ENCODE measurements at regions not wholly inside any gene's neighbourhood (a gene's known extent, or its start where the extent isn't known, plus 50 kb on each side); places are given as distances from the start of the nearest gene placed in this dataset.
"Not testable (repeated sequence)": the region's sequence is repeated elsewhere in the genome, so short reads cannot be mapped to it uniquely, and the experiment has no call there.

DNA sequence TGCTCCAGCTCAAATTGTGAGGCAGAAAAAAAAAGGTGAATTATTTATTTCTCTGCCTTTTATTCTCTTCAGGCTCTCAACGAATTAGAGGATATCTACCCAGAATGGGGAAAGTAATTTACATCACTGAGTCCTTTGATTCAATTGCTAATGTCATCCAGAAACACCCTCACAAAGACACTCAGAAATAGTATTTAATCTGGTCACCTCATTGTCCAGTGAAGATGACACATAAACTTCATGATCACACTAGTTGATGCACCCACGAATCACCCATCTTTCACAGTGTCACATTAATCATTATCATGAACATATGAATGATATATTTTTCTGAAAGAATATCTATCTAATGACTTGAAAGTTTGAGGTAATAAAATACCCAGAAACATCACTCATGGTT, 868.5 kb downstream of the BRINP3 start:
- no CpG with 5 or more reads among the region's 2 CpGs for whole genome bisulfite sequencing (ENCODE audit: insufficient coverage)
- no peak for DNase-seq
- H3K4me1 ChIP-seq (ENCODE audit: control insufficient read depth, insufficient read depth, low read length) = no peaks in the 10 kb centered on the region
- H3K9me3 ChIP-seq (replicated peaks; ENCODE audit: control insufficient read depth, low read depth, low read length) = no peaks in the 10 kb centered on the region
- H3K4me3 ChIP-seq (ENCODE audit: low read length) = no peak overlapping the region
- H3K36me3 ChIP-seq (ENCODE audit: control insufficient read depth, insufficient read depth, low read length) = no peaks in the 10 kb centered on the region
- H3K27me3 ChIP-seq (ENCODE audit: control insufficient read depth, insufficient read depth, low read length) = no peaks in the 10 kb centered on the region
- no peak overlapping the region for H3K27ac ChIP-seq (ENCODE audit: low read length)

DNA sequence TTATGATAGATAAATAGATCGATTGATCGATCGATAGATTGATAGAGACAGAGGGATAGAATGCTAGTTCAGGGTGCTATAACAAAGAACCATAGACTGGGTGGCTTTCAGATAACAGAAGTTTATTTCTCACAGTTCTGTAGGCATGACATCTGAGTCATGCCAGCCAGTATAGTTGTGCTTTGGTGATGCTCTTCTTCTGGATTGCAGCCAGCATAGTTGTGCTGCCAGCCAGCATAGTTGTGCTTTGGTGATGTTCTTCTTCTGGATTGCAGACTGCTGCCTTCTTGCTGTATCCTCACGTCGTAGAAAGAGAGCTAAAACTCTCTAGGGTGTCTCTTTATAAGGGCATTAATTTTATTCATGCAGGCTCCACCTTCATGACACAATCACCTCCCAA, 860.8 kb downstream of the BRINP3 start:
- H3K36me3 ChIP-seq (ENCODE audit: control insufficient read depth, insufficient read depth, low read length) = no peaks in the 10 kb centered on the region
- no peaks in the 10 kb centered on the region for H3K27me3 ChIP-seq (ENCODE audit: control insufficient read depth, insufficient read depth, low read length)
- WGBS (ENCODE audit: insufficient coverage) = 100% methylated on average over 1 of the region's 5 CpGs
- no peak overlapping the region for H3K27ac ChIP-seq (ENCODE audit: low read length)
- DNase-seq = peak; percentile 8
- H3K4me1 ChIP-seq (ENCODE audit: control insufficient read depth, insufficient read depth, low read length) = no peaks in the 10 kb centered on the region
- no peaks in the 10 kb centered on the region for H3K9me3 ChIP-seq (replicated peaks; ENCODE audit: control insufficient read depth, low read depth, low read length)
- H3K4me3 ChIP-seq (ENCODE audit: low read length) = no peak overlapping the region

- Histone ChIP-seq H3K9me3 (replicated peaks; ENCODE audit: control insufficient read depth, low read depth, low read length) (no peaks in the 10 kb centered on the region), H3K36me3 (ENCODE audit: control insufficient read depth, insufficient read depth, low read length) (no peaks in the 10 kb centered on the region), H3K4me3 (ENCODE audit: low read length) (no peak overlapping the region), H3K4me1 (ENCODE audit: control insufficient read depth, insufficient read depth, low read length) (no peaks in the 10 kb centered on the region), H3K27ac (ENCODE audit: low read length) (no peak overlapping the region), H3K27me3 (ENCODE audit: control insufficient read depth, insufficient read depth, low read length) (no peaks in the 10 kb centered on the region)
- DNase-seq = peak; percentile 1
- WGBS (ENCODE audit: insufficient coverage) = no CpG with 5 or more reads among the region's 3 CpGs
Measured at GRCh38 chr1:189619682-189620332, 857.9 kb downstream of the BRINP3 start.

- no peak for DNase-seq
- Histone ChIP-seq H3K27ac (ENCODE audit: low read length) (no peak overlapping the region), H3K4me1 (ENCODE audit: control insufficient read depth, insufficient read depth, low read length) (no peaks in the 10 kb centered on the region), H3K36me3 (ENCODE audit: control insufficient read depth, insufficient read depth, low read length) (no peaks in the 10 kb centered on the region), H3K9me3 (replicated peaks; ENCODE audit: control insufficient read depth, low read depth, low read length) (no peaks in the 10 kb centered on the region), H3K27me3 (ENCODE audit: control insufficient read depth, insufficient read depth, low read length) (no peaks in the 10 kb centered on the region), H3K4me3 (ENCODE audit: low read length) (no peak overlapping the region)
- WGBS (ENCODE audit: insufficient coverage) = no CpG with 5 or more reads among the region's 2 CpGs
Measured at GRCh38 chr1:189620471-189620870, 857.2 kb downstream of the BRINP3 start.

DNA sequence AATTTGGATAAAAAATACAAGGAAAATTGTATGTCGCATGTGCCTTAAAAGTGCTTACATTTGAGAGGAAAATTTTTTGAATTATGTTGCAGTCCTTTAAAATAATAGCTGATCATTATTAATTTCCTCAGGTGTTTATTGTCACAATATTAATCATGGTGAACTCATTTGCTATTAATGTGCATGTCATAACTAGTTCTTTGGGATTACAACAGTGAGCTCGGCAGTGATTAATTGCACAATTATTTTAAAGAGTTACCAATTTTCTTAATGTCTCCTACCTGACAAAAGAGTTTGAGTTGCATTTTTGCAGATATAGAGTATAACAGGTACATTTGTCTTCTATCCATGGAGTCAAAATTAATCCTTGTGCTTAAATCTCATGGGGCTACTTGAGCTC, 854.3 kb downstream of the BRINP3 start:
- WGBS (ENCODE audit: insufficient coverage) = no CpG with 5 or more reads among the region's 2 CpGs
- Histone ChIP-seq H3K4me3 (ENCODE audit: low read length) (no peak overlapping the region), H3K27ac (ENCODE audit: low read length) (no peak overlapping the region), H3K9me3 (replicated peaks; ENCODE audit: control insufficient read depth, low read depth, low read length) (no peaks in the 10 kb centered on the region), H3K4me1 (ENCODE audit: control insufficient read depth, insufficient read depth, low read length) (no peaks in the 10 kb centered on the region), H3K27me3 (ENCODE audit: control insufficient read depth, insufficient read depth, low read length) (no peaks in the 10 kb centered on the region), H3K36me3 (ENCODE audit: control insufficient read depth, insufficient read depth, low read length) (no peaks in the 10 kb centered on the region)
- DNase-seq = no peak

GRCh38 chr1:189627427-189627826, 850.2 kb downstream of the BRINP3 start:
- no peak for DNase-seq
- WGBS (ENCODE audit: insufficient coverage) = no CpG with 5 or more reads among the region's 2 CpGs
- Histone ChIP-seq H3K27me3 (ENCODE audit: control insufficient read depth, insufficient read depth, low read length) (no peaks in the 10 kb centered on the region), H3K4me1 (ENCODE audit: control insufficient read depth, insufficient read depth, low read length) (no peaks in the 10 kb centered on the region), H3K36me3 (ENCODE audit: control insufficient read depth, insufficient read depth, low read length) (no peaks in the 10 kb centered on the region), H3K27ac (ENCODE audit: low read length) (no peak overlapping the region), H3K9me3 (replicated peaks; ENCODE audit: control insufficient read depth, low read depth, low read length) (no peaks in the 10 kb centered on the region), H3K4me3 (ENCODE audit: low read length) (no peak overlapping the region)

DNA sequence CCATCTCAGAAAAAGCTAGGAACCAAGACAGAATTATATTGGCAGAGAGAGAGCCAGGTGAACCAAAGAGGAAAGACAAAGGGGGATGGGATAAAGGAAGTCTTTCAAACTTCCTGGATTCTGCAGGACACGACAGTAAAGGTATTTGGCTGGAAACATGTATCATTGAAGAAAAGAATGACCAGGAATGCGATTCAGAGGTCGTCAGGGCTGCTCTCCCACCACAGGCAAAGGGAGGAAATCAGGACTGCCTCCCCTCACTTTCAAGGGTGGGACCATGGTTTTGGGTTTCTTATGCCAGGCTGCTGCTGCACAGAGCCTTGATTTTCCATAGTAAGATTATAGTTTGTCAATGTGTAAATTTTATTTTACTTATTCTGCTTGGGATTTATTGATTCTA, 848.8 kb downstream of the BRINP3 start:
- Histone ChIP-seq H3K4me1 (ENCODE audit: control insufficient read depth, insufficient read depth, low read length) (no peaks in the 10 kb centered on the region), H3K27me3 (ENCODE audit: control insufficient read depth, insufficient read depth, low read length) (no peaks in the 10 kb centered on the region), H3K9me3 (replicated peaks; ENCODE audit: control insufficient read depth, low read depth, low read length) (no peaks in the 10 kb centered on the region), H3K27ac (ENCODE audit: low read length) (no peak overlapping the region), H3K36me3 (ENCODE audit: control insufficient read depth, insufficient read depth, low read length) (no peaks in the 10 kb centered on the region), H3K4me3 (ENCODE audit: low read length) (no peak overlapping the region)
- DNase-seq = no peak
- WGBS (ENCODE audit: insufficient coverage) = 17% methylated on average over 1 of the region's 3 CpGs

GRCh38 chr1:189633658-189634057, 844.0 kb downstream of the BRINP3 start:
- no peak overlapping the region for H3K27ac ChIP-seq (ENCODE audit: low read length)
- no peak overlapping the region for H3K4me3 ChIP-seq (ENCODE audit: low read length)
- H3K36me3 ChIP-seq (ENCODE audit: control insufficient read depth, insufficient read depth, low read length) = no peaks in the 10 kb centered on the region

GRCh38 chr1:189637041-189637440, 840.6 kb downstream of the BRINP3 start:
- Histone ChIP-seq H3K4me1 (ENCODE audit: control insufficient read depth, insufficient read depth, low read length) (no peaks in the 10 kb centered on the region), H3K27me3 (ENCODE audit: control insufficient read depth, insufficient read depth, low read length) (no peaks in the 10 kb centered on the region), H3K4me3 (ENCODE audit: low read length) (no peak overlapping the region), H3K27ac (ENCODE audit: low read length) (no peak overlapping the region), H3K9me3 (replicated peaks; ENCODE audit: control insufficient read depth, low read depth, low read length) (no peaks in the 10 kb centered on the region), H3K36me3 (ENCODE audit: control insufficient read depth, insufficient read depth, low read length) (no peaks in the 10 kb centered on the region)
- WGBS (ENCODE audit: insufficient coverage) = 80% methylated on average over 1 of the region's 2 CpGs
- DNase-seq = no peak

More at GRCh38 chr1:189633658-189634057, 844.0 kb downstream of the BRINP3 start:
- Histone ChIP-seq H3K9me3 (replicated peaks; ENCODE audit: control insufficient read depth, low read depth, low read length) (no peaks in the 10 kb centered on the region), H3K27me3 (ENCODE audit: control insufficient read depth, insufficient read depth, low read length) (no peaks in the 10 kb centered on the region), H3K4me1 (ENCODE audit: control insufficient read depth, insufficient read depth, low read length) (no peaks in the 10 kb centered on the region)
- no peak for DNase-seq
- no CpG with 5 or more reads among the region's 2 CpGs for WGBS (ENCODE audit: insufficient coverage)

DNA sequence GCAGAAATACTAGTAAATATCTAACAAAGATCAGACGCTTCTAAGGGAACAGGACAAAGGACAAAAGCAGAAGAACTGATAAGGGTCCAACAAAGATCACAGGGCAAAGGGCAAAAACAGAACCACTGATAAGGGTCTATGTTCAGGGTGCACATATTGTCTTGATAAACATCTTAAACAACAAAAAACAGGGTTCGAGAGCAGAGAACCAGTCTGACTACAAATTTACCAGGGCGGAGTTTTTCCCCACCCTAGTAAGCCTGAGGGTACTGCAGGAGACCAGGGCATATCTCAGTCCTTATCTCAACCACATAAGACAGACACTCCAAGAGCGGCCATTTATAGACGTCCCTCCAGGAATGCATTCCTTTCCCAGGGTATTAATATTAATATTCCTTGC, 833.5 kb downstream of the BRINP3 start:
- not testable (repeated sequence) for DNase-seq; H3K4me3 ChIP-seq (ENCODE audit: low read length); H3K9me3 ChIP-seq (replicated peaks; ENCODE audit: control insufficient read depth, low read depth, low read length); H3K27ac ChIP-seq (ENCODE audit: low read length); H3K4me1 ChIP-seq (ENCODE audit: control insufficient read depth, insufficient read depth, low read length); H3K36me3 ChIP-seq (ENCODE audit: control insufficient read depth, insufficient read depth, low read length); H3K27me3 ChIP-seq (ENCODE audit: control insufficient read depth, insufficient read depth, low read length)
- WGBS (ENCODE audit: insufficient coverage) = no CpG with 5 or more reads among the region's 5 CpGs

DNA sequence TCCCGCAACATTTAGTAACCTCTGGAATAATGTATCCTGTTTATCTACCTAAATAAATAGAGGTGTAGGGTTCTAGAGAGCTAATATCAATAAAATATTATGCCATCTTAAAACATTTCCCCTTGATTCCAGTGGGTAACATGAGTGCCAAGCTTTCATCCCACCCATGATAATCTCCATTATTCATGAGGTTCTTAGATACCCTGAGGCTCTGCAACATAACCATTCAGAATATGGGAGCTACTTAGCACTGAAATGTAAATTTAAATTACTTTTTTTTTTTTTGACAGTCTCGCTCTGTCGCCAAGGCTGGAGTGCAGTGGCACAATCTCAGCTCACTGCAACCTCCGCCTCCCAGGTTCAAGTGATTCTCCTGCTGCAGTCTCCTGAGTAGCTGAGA, 832.7 kb downstream of the BRINP3 start:
- no peaks in the 10 kb centered on the region for H3K9me3 ChIP-seq (replicated peaks; ENCODE audit: control insufficient read depth, low read depth, low read length)
- 90% methylated on average over 2 of the region's 4 CpGs for WGBS (ENCODE audit: insufficient coverage)
- no peak overlapping the region for H3K27ac ChIP-seq (ENCODE audit: low read length)
- H3K36me3 ChIP-seq (ENCODE audit: control insufficient read depth, insufficient read depth, low read length) = no peaks in the 10 kb centered on the region
- no peaks in the 10 kb centered on the region for H3K4me1 ChIP-seq (ENCODE audit: control insufficient read depth, insufficient read depth, low read length)
- no peaks in the 10 kb centered on the region for H3K27me3 ChIP-seq (ENCODE audit: control insufficient read depth, insufficient read depth, low read length)
- H3K4me3 ChIP-seq (ENCODE audit: low read length) = no peak overlapping the region
- no peak for DNase-seq

All from muscle of leg (tissue), 3 donors.